Fibroblast of lung (primary cell): ENCODE measurements at regions not wholly inside any gene's neighbourhood (a gene's known extent, or its start where the extent isn't known, plus 50 kb on each side); places are given as distances from the start of the nearest gene placed in this dataset.

Experiments used
- CTCF ChIP-seq, 2 donors: IDR thresholded peaks in 1 of 2; conservative IDR thresholded peaks in 1 of 2; 1 replicate in 1 of 2; 2 replicates in 1 of 2; pipeline ENCODE4 v1.5.1; 2011 to 2012; ENCODE audit warnings: low read length in 2 of 2, control low read depth in 1 of 2, inconsistent platforms in 1 of 2, low read depth in 1 of 2, mild to moderate bottlenecking in 1 of 2
- EZH2 ChIP-seq: IDR thresholded peaks from 2 replicates; pipeline ENCODE4 v1.5.1; 2012; ENCODE audit warnings: low read length, control low read depth, mild to moderate bottlenecking; ENCODE audit errors: missing control alignments

- TF ChIP-seq CTCF (conservative IDR thresholded peaks at IDR 0.05 in 1 of 2, IDR thresholded peaks at IDR 0.05 in 1 of 2; ENCODE audit: low read depth in 1 of 2, low read length in 2 of 2) (no peak), EZH2 (no peak)
These were observed 187.7 kb upstream of the RGMB start for GRCh38 chr5:98585661-98586310.
